Vagina (tissue), 2 donors: ENCODE measurements at regions not wholly inside any gene's neighbourhood (a gene's known extent, or its start where the extent isn't known, plus 50 kb on each side); places are given as distances from the start of the nearest gene placed in this dataset.
A peak's percentile ranks its signal among the peaks of the same experiment; 100 is the strongest.

Source experiments
- DNase-seq, 2 donors: peaks; one replicate each; pipeline ENCODE4 v3.0.0-alpha.2; 2017; ENCODE audit errors: extremely low spot score in 2 of 2
- H3K27ac ChIP-seq: fragments of 200-600 bp; sonication (generic); one replicate; pipeline ENCODE4 v1.5.1; 2019
- H3K27me3 ChIP-seq: fragments of 200-600 bp; sonication (generic); one replicate; pipeline ENCODE4 v1.5.1; 2019
- H3K36me3 ChIP-seq, 2 donors: fragments of 200-600 bp; sonication (generic); one replicate each; pipeline ENCODE4 v1.5.1; 2017 to 2019
- H3K4me1 ChIP-seq: fragments of 200-600 bp; sonication (generic); one replicate; pipeline ENCODE4 v1.5.1; 2019
- H3K4me3 ChIP-seq, 2 donors: fragments of 200-600 bp; sonication (generic); 1 replicate in 1 of 2; 2 replicates in 1 of 2; pipeline ENCODE4 v1.5.1; 2016 to 2019
- H3K9me3 ChIP-seq: fragments of 200-600 bp; sonication (generic); one replicate; pipeline ENCODE4 v1.5.1; 2019
- POLR2A ChIP-seq, 2 donors: fragments of 450-650 bp; IDR thresholded peaks; one replicate each; pipeline ENCODE4 v1.6.1; 2017; ENCODE audit warnings: antibody characterized with exemption in 2 of 2, mild to moderate bottlenecking in 2 of 2, moderate library complexity in 2 of 2
- POLR2AphosphoS5 ChIP-seq, 2 donors: sonication (generic); formaldehyde crosslinking; IDR thresholded peaks; one replicate each; pipeline ENCODE4 v1.9.0; 2017; ENCODE audit warnings: antibody characterized with exemption in 2 of 2, mild to moderate bottlenecking in 2 of 2, low read depth in 1 of 2; ENCODE audit not compliant: insufficient read depth in 1 of 2
- intact Hi-C: fragments of 100-400 bp; cut with DNase I; formaldehyde crosslinking; loops from one replicate; pipeline ENCODE4 v1.15.1; 2023
- TF ChIP-seq, protein P1 (sequence below), 3 experiments: fragments of 450-650 bp in 2 of 3; fragments of 200-600 bp in 1 of 3; sonication (generic) in 1 of 3; IDR thresholded peaks; one replicate each; pipeline ENCODE4 v1.5.1; 2017 to 2019; ENCODE audit warnings: antibody characterized with exemption in 3 of 3, mild to moderate bottlenecking in 2 of 3, moderate library complexity in 2 of 3

DNA sequence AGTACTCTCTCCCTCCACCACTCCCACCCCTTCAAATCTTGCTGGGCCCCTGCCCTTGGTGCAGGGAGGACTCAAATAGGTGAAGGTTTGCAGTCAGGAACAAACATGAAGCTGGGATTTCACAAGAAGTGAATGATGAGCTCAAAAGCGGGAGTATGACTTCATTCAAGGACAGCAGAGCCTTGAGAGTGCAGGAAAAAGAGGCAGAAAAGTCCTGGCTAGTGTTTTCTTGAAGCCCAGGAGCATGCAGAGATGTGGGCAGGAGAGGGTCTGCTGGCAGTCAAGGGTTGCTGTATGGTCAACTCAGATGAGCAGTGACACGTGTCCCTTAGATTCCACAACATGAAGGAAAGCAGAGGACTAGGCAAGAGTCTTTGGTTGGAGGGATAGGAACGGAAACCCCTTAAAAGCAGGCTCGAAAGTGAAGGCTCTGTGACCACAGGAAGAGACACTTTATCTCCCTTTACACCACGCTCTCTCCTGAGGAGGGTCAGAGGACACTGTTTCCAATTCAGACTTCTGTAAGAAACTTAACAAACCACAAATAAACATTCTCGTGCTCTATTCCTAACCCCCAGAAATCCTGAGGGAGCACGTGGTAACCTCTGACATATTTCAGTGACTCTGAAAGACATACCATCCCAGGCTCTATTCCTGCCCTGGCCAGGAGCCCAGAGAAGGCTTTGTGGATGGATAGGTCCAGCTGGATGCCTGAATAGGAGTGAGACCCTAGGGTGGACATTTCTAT, 168.0 kb upstream of the NDN start:
- Histone ChIP-seq H3K27ac (no peak overlapping the region), H3K4me1 (no peaks in the 10 kb centered on the region), H3K36me3 (no peaks in the 10 kb centered on the region), H3K9me3 (no peaks in the 10 kb centered on the region), H3K27me3 (no peaks in the 10 kb centered on the region), H3K4me3 (no peak overlapping the region)
- intact Hi-C loops = loop anchor here (5.0 kb wide), 1 partner anchor 208 kb away; the partner anchor contains the start of gene MAGEL2
- DNase-seq = no peak
- TF ChIP-seq, protein P1, sequence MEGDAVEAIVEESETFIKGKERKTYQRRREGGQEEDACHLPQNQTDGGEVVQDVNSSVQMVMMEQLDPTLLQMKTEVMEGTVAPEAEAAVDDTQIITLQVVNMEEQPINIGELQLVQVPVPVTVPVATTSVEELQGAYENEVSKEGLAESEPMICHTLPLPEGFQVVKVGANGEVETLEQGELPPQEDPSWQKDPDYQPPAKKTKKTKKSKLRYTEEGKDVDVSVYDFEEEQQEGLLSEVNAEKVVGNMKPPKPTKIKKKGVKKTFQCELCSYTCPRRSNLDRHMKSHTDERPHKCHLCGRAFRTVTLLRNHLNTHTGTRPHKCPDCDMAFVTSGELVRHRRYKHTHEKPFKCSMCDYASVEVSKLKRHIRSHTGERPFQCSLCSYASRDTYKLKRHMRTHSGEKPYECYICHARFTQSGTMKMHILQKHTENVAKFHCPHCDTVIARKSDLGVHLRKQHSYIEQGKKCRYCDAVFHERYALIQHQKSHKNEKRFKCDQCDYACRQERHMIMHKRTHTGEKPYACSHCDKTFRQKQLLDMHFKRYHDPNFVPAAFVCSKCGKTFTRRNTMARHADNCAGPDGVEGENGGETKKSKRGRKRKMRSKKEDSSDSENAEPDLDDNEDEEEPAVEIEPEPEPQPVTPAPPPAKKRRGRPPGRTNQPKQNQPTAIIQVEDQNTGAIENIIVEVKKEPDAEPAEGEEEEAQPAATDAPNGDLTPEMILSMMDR (IDR thresholded peaks at IDR 0.05) = no peak
- TF ChIP-seq POLR2AphosphoS5 (IDR thresholded peaks at IDR 0.05; ENCODE audit: insufficient read depth in 1 of 2, low read depth in 1 of 2) (no peak), POLR2A (IDR thresholded peaks at IDR 0.05) (no peak)

DNA sequence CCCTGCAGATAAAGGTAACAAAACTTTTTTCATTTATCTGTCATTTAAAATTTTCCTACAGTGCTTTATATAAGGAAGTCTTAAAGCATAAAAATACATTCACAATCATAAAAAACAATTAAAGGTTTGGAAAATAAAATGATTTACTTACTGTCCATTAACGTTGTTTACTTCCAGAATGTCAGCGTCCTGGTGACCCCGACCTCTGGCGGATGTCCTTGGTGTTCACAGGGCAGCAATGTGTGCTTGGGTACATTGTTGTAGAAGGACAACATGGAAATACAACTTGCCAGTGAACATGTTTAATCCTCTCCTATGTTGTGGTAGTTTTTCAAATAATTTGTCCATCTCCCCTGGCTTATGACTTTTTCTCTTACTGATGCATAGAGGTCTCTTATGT, 168.8 kb upstream of the NDN start:
- DNase-seq = no peak
- Histone ChIP-seq H3K36me3 (no peaks in the 10 kb centered on the region), H3K27ac (no peak overlapping the region), H3K9me3 (no peaks in the 10 kb centered on the region), H3K27me3 (no peaks in the 10 kb centered on the region), H3K4me3 (no peak overlapping the region), H3K4me1 (no peaks in the 10 kb centered on the region)
- intact Hi-C loops = loop anchor here (5.0 kb wide), 1 partner anchor 209 kb away; the partner anchor contains the start of gene MAGEL2
- TF ChIP-seq POLR2A (IDR thresholded peaks at IDR 0.05) = no peak

DNA sequence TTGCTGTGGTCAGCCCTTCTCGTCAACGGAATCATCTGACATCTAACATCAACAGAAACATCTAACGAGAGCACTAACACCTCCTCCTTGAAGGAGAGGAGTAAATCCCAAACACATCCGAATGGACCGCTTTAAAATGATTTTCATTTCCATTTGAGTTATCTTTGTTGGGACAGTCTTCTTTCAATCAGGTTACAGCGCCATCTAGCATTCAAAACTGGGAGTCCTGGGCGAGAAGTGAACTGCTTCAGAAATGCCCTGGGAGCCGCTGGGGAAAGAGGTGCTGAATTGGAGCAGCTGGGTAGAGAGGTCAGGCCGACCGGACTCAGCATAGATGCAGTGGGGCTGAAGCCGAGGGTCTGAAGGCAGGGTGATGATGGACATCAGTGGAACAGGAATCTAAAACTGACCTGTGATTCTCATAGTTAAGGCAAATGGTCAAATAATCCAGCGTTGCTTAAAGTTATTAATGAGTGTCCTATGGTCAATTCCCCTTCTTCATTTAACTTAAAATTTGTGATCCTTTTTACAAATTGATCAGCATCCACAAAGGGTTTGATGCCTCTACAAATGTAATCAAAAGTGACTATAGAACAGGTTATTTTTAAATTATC, 170.0 kb upstream of the NDN start:
- H3K4me1 ChIP-seq = no peaks in the 10 kb centered on the region
- TF ChIP-seq, protein P1 (IDR thresholded peaks at IDR 0.05) = peak in 2 of 3 experiments; percentile 28 to 57
- no peak for TF ChIP-seq POLR2AphosphoS5 (IDR thresholded peaks at IDR 0.05; ENCODE audit: insufficient read depth in 1 of 2, low read depth in 1 of 2)
- H3K27me3 ChIP-seq = no peaks in the 10 kb centered on the region
- no peak overlapping the region for H3K4me3 ChIP-seq
- H3K9me3 ChIP-seq = no peaks in the 10 kb centered on the region
- no peaks in the 10 kb centered on the region for H3K36me3 ChIP-seq
- no peak overlapping the region for H3K27ac ChIP-seq
- DNase-seq = no peak
- intact Hi-C loops = loop anchor here (5.0 kb wide), 1 partner anchor 210 kb away; the partner anchor contains the start of gene MAGEL2

DNA sequence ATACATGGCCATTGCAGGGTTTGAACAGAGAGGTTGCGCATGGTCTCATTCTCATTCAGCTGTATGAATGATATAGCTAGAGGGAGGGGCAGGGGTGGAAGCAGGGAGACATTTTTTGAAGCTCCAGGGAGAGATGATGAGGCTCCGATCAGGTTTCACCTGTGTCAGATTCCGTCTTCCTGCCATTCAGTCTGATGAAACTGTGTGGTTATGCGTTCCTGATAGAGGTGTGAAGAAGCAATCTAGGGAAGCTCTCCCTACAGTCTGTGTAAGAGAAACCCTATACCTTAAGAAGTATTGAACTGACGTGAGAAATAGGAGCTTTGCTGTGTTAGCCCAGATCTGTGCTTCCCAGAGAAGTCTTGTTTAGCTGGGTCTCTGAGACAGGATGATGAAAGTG, 171.9 kb upstream of the NDN start:
- H3K4me3 ChIP-seq = no peak overlapping the region
- intact Hi-C loops = loop anchor here (5.0 kb wide), 1 partner anchor 212 kb away; the partner anchor contains the start of gene MAGEL2
- H3K9me3 ChIP-seq = no peaks in the 10 kb centered on the region
- TF ChIP-seq POLR2A (IDR thresholded peaks at IDR 0.05) (no peak), POLR2AphosphoS5 (IDR thresholded peaks at IDR 0.05; ENCODE audit: insufficient read depth in 1 of 2, low read depth in 1 of 2) (no peak)
- TF ChIP-seq, protein P1 (IDR thresholded peaks at IDR 0.05) = no peak
- no peaks in the 10 kb centered on the region for H3K36me3 ChIP-seq
- H3K4me1 ChIP-seq = no peaks in the 10 kb centered on the region
- no peak overlapping the region for H3K27ac ChIP-seq
- H3K27me3 ChIP-seq = no peaks in the 10 kb centered on the region
- no peak for DNase-seq

DNA sequence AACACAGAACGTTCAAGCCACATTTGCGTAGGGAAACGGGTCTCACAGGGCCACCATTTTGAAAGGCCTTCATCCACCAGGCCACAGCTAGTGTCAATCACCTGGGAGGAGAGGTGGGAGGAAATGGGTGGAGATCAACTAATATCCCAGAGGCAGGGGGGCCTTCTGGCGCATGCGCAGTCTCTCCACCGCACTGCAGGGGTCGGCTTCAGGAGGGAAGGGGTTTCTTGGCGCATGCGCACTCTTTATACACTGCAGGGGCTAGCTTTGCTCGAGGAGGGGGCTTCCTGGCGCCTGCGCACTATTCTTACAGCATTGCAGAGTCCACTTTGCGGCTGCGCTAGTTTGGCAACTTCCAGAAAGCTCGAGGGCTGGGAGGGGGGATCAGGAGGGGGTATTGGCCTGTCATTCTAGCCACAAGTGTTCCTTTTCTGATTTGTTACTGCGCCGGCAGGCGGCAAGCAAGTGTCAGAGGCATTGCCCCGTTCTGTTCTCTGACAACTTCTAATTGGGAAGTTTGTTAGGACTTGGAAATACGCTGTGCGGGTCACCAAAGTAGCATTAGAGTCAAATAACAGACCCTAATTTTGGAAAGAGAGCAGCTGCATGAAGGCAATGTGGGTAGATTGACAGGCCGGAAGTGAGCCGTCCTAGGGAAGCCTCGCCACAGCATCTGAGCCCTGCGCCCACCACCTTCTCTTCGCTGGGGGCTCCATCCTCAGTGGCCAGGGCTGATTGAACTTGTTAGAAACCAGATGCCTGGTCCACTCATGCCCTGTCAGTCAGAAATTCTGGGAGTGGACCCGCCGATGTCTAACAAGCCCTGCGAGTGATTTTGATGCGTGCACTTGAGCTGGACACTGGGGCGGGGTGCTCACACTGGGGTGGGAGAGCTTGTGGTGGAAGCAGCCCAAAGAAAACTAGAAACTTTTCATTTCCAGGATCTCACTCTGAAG, 173.5 kb upstream of the NDN start:
- Histone ChIP-seq H3K4me1 (no peaks in the 10 kb centered on the region), H3K27ac (no peak overlapping the region), H3K27me3 (no peaks in the 10 kb centered on the region), H3K9me3 (no peaks in the 10 kb centered on the region), H3K36me3 (no peaks in the 10 kb centered on the region), H3K4me3 (no peak overlapping the region)
- no peak for TF ChIP-seq POLR2AphosphoS5 (IDR thresholded peaks at IDR 0.05; ENCODE audit: insufficient read depth in 1 of 2, low read depth in 1 of 2)
- no peak for TF ChIP-seq POLR2A (IDR thresholded peaks at IDR 0.05)
- TF ChIP-seq, protein P1 (IDR thresholded peaks at IDR 0.05) = no peak
- intact Hi-C loops = no loop called here
- no peak for DNase-seq
